HFFc6 (cell line): ENCODE measurements at regions not wholly inside any gene's neighbourhood (a gene's known extent, or its start where the extent isn't known, plus 50 kb on each side); places are given as distances from the start of the nearest gene placed in this dataset.
"Not testable (repeated sequence)": the region's sequence is repeated elsewhere in the genome, so short reads cannot be mapped to it uniquely, and the experiment has no call there.

ENCODE experiments used
- DNase-seq: peaks from one replicate; pipeline ENCODE4 v3.0.0-alpha.2; 2018
- H3K27ac Mint-ChIP-seq: 2 replicates; pipeline ENCODE4 v1.8.0; 2020; ENCODE audit warnings: mild to moderate bottlenecking, mixed read lengths
- H3K27me3 Mint-ChIP-seq: 2 replicates; pipeline ENCODE4 v1.8.0; 2021; ENCODE audit warnings: mild to moderate bottlenecking, moderate library complexity, mixed read lengths; ENCODE audit not compliant: insufficient read depth
- H3K36me3 Mint-ChIP-seq: 2 replicates; pipeline ENCODE4 v1.8.0; 2021; ENCODE audit warnings: low read depth, mixed read lengths
- H3K4me1 Mint-ChIP-seq: 2 replicates; pipeline ENCODE4 v1.8.0; 2020; ENCODE audit warnings: low read depth, mixed read lengths
- H3K4me3 Mint-ChIP-seq: 2 replicates; pipeline ENCODE4 v1.8.0; 2020; ENCODE audit warnings: mild to moderate bottlenecking, moderate library complexity, mixed read lengths
- H3K9me3 Mint-ChIP-seq: 2 replicates; pipeline ENCODE4 v1.8.0; 2020; ENCODE audit warnings: mild to moderate bottlenecking, mixed read lengths
- CTCF ChIP-seq: fragments of 200-600 bp; sonication (generic); IDR thresholded peaks from 2 replicates; pipeline ENCODE4 v1.5.0; 2021; ENCODE audit warnings: antibody characterized with exemption, mild to moderate bottlenecking

GRCh38 chr13:78497702-78498355 lies 105.5 kb downstream of the POU4F1 start:
- Mint-ChIP-seq H3K36me3 (no peaks in the 10 kb centered on the region), H3K4me1 (no peaks in the 10 kb centered on the region), H3K9me3 (peaks cover 17% of the 10 kb centered on the region), H3K4me3 (no peak overlapping the region), H3K27ac (no peak overlapping the region), H3K27me3 (no peaks in the 10 kb centered on the region)
- DNase-seq, result no peak
- no peak for TF ChIP-seq CTCF

- Mint-ChIP-seq H3K27me3 (no peaks in the 10 kb centered on the region; the same call in 1 of the 2 replicates), H3K4me3 (no peak overlapping the region), H3K27ac (no peak overlapping the region), H3K36me3 (no peaks in the 10 kb centered on the region), H3K4me1 (no peaks in the 10 kb centered on the region), H3K9me3 (peaks cover 21% of the 10 kb centered on the region)
- no peak for TF ChIP-seq CTCF
- DNase-seq, result no peak
Observed at GRCh38 chr13:78491978-78492377, 111.4 kb downstream of the POU4F1 start.

GRCh38 chr13:78490225-78490624 lies 113.1 kb downstream of the POU4F1 start:
- H3K9me3 Mint-ChIP-seq, result peaks cover 20% of the 10 kb centered on the region
- H3K4me3 Mint-ChIP-seq, DNase-seq, H3K27me3 Mint-ChIP-seq, H3K4me1 Mint-ChIP-seq, H3K36me3 Mint-ChIP-seq, H3K27ac Mint-ChIP-seq: not testable (repeated sequence)

- Mint-ChIP-seq H3K27ac (no peak overlapping the region), H3K27me3 (no peaks in the 10 kb centered on the region; the same call in 1 of the 2 replicates), H3K4me3 (no peak overlapping the region), H3K9me3 (peaks cover 21% of the 10 kb centered on the region), H3K36me3 (no peaks in the 10 kb centered on the region), H3K4me1 (no peaks in the 10 kb centered on the region)
- DNase-seq, result no peak
- no peak for TF ChIP-seq CTCF
Observed at GRCh38 chr13:78487707-78488106, 115.6 kb downstream of the POU4F1 start.

GRCh38 chr13:78485803-78486202 lies 117.5 kb downstream of the POU4F1 start:
- H3K9me3 Mint-ChIP-seq, result peaks cover 13% of the 10 kb centered on the region
- H3K4me3 Mint-ChIP-seq, result no peak overlapping the region
- no peak overlapping the region for H3K27ac Mint-ChIP-seq
- H3K36me3 Mint-ChIP-seq, result no peaks in the 10 kb centered on the region
- no peaks in the 10 kb centered on the region for H3K4me1 Mint-ChIP-seq
- DNase-seq, result no peak
- TF ChIP-seq CTCF, result no peak
- no peaks in the 10 kb centered on the region; the same call in 1 of the 2 replicates for H3K27me3 Mint-ChIP-seq

GRCh38 chr13:78478183-78478582 lies 125.2 kb downstream of the POU4F1 start:
- Mint-ChIP-seq H3K36me3 (no peaks in the 10 kb centered on the region), H3K4me1 (no peaks in the 10 kb centered on the region), H3K27me3 (no peaks in the 10 kb centered on the region), H3K9me3 (peaks cover 6% of the 10 kb centered on the region), H3K4me3 (no peak overlapping the region), H3K27ac (no peak overlapping the region)
- DNase-seq, result no peak
- TF ChIP-seq CTCF, result no peak
